SKM-1 treated with dmso at 0.1 percent for 144 hours (cell line): ENCODE measurements at regions not wholly inside any gene's neighbourhood (a gene's known extent, or its start where the extent isn't known, plus 50 kb on each side); places are given as distances from the start of the nearest gene placed in this dataset.
"Not testable (repeated sequence)": the region's sequence is repeated elsewhere in the genome, so short reads cannot be mapped to it uniquely, and the experiment has no call there.

Experiments
- DNase-seq: peaks from one replicate; lab custom pipeline; 2025; ENCODE audit not compliant: unreplicated experiment; lab: John Stamatoyannopoulos, UW

DNA sequence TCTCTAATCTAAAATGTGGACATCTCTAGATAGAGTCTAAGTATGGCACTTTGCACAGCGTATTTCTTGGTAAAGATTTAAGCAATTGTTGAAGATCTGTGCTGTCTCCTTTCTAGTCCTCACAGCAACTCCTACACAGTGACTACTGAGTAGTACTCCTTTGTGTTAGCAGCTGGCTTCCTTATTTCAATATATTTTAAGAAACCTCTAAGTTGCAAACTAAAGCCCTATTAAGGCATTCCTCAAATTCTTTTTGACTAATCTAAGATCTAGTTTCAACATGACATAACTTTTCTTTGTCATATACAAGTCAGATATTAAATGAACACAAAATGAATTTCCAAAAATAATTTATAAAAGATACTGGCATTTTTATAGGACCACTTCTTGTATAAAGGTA is 121.8 kb upstream of the DNAJC10 start:
- DNase-seq: no peak

DNA sequence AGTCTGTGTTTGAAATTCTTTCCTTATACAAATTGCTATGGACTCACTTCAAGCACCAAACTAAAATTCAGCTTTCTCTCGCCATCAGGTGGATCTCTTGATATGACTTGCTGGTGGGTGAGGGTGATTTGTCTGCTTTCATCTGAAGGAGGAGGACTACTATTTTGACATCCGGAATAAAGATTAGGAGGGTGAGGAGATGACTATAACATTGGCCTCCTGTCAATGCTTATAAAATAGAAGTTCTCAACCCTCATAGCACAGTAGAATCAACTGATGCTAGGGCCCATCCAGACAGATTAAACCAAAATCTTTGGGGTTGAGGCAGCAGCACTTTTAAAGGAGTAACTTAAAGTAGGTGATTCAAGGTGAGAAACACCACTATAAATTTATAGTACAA is 120.4 kb upstream of the DNAJC10 start:
- no peak for DNase-seq

DNA sequence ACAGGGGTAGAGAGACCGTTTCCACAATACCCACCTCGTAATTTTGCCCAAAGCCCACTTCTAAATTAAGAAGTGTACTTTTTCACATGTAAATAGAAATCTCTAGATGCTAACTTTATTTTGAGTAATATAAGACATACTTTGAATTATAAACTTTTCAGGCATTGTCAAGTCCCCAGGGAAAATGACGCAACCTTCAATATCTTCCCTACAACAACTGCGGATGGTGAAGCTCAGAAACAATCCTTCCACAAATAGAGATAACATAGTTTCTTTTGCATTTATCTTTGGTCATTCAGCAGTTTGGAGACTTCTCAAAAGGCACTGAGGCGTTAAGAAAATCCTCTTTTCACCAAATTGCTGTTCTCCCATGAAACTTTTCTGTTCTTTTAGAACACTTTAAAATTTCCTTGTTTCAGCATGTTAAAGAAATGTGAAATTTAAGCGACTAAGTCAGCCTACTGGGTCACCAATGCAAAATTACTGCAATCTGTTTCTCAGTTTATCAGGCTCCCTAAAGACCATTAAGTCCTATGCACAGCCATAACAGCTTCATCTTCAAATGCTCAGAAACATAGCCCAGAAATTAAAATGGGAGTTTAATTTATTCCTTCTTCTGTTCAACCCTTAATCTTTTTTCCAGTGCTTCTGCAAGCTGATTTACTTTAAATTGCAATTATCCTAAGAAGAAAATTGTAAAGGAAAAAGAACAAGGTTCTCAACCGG is 118.3 kb upstream of the DNAJC10 start:
- no peak for DNase-seq

DNA sequence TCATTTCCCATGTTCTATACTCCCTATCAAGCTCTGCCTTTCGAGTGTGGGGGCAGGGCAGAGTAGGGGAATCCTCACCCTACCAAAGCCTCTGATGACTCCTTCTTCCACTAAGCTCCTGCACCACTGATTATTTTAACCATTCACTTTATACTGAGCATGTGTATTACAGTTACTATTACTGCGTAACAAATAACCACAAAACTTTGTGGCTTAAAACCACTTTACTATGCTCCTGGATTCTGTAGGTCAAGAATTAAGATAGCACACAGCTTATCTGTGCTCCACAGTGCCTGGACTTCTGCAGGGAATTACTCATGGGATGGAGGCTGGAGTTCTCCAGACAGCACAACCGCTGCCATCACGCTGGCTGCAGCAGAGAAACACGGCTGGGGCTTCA is 117.4 kb upstream of the DNAJC10 start:
- no peak for DNase-seq

DNA sequence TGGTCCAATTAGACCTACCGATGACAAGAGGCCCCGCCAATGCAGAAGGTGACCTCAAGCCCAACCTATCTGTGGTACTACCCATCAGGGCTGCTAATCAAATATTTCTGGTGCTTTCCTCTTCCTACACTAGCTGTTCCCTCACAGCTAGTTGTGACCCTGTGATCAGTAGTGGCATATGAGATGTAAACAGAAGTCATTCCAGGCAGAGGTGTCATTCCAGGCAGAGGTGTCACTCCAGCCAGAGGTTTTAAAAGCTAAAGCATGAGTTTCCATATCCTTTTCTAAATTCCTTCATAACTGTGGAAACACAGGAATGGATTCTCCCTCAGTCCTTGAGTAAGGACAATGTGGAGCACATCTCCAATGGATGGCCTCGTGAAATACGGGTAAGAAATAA is 110.9 kb upstream of the DNAJC10 start:
- no peak for DNase-seq

DNA sequence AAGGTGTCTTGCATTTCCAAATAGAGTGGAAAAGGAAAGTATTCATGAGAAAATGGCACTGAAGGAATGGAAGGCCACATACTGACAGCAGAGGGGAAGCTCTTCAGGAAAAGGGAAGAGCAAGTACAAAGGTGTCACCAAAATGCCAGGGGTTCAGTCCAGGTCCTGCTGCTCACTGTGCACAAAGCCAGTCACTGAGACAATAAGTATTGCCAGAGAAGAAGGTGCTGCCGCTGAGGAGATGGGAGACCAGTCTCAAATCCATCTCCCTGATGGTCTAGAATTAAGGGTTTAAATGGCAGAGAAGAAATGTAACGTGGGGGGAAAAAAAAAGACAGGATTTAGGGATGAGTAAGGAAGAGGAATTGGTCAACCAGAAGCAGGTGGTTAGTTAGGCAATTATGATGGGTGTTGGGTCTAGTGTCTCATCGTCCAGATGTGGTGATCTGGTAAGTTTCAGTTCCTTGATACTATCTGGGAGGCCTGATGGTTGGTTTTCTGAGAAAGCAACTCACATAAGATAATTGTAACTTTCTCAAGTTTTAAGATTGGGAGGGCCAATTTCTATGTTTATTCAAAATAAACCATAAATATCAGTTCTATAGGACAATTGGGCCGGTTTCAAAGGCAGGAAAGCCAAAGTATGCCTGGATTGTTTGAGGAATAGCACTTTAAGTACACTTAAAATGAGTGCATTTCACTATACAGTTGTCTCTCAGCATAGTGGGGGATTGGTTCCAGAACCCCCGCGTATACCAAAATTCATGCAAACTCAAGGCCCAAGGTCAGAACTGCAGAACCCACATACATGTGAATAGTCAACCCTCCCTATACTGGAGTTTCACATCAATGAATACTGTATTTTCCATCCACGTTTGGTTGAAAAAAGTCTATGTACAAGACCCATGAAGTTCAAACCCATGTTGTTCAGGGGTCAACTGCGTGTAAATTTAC is 109.1 kb upstream of the DNAJC10 start:
- no peak for DNase-seq

DNA sequence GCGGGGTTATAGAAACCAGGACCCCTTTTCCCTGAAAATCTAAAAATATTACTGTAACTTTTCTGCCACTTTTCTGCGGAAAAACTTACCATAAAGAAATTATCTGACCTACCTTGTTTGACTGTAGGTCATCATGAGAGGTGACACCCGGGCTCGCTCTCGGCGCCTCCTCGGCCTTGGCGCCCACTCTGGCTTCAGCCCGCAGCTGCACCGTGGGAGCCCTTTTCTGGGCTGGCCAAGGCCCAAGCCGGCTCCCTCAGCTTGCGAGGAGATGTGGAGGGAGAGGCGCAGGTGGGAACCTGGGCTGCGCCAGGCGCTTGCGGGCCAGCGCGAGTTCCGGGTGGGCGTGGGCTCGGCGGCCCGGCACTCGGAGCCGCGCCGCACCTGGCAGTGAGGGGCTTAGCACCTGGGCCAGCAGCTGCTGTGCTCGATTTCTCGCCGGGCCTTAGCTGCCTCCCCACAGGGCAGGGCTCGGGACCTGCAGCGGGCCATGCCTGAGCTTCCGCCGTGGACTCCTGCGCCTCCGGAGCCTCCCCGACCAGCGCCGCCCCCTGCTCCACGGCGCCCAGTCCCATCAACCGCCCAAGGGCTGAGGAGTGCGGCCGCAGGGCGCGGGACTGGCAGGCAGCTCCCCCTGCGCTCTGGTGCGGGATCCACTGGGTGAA is 107.7 kb upstream of the DNAJC10 start:
- DNase-seq: no peak

DNA sequence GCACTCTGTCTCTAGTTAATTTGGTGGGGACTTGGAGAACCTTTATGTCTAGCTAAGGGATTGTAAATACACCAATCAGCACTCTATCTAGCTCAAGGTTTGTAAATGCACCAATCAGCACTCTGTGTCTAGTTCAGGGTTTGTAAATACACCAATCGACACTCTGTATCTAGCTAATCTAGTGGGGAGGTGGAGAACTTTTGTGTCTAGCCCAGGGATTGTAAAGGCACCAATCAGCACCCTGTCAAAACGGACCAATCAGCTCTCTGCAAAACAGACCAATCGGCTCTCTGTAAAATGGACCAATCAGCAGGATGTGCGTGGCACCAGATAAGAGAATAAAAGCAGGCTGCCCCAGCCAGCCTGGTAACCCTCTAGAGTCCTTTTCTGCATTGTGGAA is 107.1 kb upstream of the DNAJC10 start:
- not testable (repeated sequence) for DNase-seq

DNA sequence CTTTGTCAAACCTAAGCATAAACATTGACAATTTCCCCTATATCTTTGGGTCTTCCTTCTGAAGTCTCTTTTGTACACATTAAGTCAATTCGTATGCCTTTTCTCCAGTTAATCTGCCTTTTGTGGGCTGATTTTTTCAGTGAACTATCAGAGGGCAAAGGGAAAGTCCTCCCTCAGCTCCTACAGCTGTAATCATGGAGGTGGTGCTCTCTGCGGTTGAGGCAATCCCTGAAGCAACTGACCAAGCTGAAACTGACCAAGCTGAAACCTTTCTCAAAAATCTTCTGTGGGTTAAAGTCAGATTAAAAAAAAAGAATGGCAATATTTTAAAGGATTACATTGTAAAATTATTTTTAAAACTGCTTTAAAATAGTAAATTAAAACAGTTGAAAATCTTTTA is 105.8 kb upstream of the DNAJC10 start:
- DNase-seq: no peak

DNA sequence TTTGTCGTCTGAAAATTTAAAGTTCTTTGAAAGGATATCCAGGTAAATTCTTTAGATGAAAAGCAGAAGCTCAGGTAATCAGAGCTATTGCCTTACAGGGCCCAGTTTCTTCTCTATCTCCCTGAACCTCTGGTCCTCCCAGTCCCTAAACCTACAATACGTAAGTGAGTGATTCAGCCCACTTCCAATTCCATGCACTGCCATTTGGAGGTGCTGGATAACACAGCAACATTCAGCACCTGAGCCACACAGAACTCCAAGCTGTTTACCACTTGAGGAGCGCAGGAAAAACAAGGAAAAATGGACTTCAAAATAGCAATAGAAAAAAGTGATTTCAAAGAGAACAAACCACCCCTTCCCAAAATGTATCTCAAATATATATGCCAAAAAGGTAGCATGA is 105.0 kb upstream of the DNAJC10 start:
- DNase-seq: no peak

DNA sequence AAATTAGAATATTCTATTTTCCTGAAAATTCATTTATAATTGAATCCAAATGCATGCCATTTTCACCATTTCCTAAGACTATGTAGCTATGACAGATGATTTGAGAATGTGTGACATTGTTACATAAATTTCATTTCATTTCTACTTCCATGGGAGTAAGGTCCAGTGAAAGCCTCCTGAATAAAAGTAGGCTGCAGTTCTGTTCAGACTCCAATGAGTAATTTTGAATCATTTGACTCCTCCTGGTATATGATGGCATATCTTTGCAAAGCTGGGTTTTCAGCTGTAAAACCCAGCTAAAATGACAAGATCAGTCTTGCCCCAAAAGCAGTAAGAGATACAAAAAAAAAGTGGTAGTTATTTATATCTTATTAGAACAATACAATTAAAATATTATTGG is 101.0 kb upstream of the DNAJC10 start:
- DNase-seq: no peak

DNA sequence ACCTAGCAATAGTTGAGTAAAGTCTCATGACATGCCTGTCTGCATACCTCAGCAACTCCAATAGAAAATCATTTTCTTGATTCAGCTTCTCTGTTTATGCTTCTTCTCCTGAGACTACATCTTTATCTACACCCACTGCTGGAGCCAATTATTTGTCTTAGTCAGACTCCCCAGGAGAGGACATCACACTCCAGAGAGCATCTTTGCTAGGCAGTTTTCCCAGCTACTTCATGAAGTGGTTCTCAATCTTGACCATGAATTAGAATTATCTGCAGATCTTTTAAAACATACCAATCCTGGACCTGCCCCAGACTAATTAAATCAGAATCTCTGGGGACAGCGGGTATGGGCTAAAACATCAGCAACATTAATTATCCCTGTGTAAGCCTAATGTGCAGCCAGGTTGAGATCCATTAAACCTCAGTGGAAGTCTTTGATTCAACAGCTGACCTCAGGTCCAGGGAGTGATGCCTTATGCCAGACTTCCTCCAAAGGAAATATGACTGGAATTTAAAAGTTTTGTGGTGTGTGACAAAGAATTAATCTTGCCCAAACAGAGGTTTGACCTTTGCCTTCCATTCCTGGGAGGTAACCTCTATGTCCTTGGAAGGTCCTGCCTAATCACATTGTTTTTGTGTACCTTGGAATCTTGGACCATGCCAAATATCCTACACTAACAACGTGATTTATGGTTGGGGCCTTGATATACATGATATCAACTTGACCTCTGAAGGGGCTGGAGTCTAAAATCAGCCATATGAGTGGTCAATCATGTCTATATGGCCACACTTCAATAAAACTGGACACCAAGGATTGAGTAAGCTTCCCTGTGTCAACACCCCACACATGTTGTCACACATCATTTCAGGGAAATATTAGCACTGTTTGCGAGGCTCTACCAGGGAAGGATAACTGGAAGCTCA is 99.3 kb upstream of the DNAJC10 start:
- no peak for DNase-seq

DNA sequence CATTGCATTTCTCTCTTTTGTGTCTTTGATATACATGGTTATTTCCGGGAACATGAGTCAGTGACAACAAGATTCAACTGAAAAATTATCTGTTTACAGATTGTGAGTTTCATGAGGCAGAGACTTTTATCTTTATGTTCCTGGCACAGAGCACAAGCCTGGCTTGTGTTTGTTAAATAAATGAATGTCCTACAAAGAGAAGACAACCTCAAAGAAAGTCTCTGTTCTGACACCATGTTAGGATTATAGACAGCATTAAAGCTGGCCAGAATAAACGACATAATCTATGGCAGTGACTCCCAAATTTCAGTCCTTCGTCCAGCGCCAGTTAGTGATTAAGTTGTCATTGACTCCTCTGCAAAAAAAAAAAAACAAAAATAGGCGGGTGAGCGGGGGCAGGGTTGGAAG is 97.4 kb upstream of the DNAJC10 start:
- no peak for DNase-seq

DNA sequence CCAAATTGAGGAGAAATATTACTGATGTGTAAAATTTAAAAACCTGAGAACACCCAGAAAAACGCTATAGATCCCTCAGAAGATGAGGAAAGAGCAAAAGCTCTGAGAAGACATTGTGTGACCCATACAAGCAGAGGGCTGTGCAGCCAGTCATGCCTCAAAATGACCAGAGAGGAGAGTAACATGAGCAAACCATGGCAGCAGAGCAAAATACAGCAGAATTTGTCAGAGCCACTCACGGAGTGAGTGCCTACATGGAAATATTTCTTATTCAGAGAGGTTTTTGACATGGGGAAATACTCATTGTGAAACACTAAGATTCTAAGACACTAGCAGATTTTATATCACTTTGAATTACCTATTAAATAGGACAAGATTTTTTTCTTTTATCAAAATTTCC is 96.8 kb upstream of the DNAJC10 start:
- DNase-seq: no peak

DNA sequence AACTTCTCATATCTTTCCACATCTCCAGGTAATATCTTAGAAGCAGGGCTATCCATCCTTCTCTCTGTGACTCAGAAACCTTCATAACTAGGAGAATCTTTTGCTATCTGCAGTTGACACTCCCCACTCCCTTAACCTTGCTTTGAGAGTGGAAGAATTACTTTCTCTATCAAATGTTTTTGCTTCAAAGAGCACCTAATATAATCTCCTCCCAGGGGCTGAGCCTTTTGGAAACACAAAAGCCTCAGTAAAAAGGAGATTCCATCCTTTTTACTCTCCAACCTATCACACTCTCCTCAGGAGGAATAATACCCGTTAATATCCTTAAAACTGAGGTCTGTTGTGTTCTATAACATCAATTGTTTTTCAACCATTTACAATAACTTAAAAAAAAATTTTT is 94.9 kb upstream of the DNAJC10 start:
- no peak for DNase-seq

DNA sequence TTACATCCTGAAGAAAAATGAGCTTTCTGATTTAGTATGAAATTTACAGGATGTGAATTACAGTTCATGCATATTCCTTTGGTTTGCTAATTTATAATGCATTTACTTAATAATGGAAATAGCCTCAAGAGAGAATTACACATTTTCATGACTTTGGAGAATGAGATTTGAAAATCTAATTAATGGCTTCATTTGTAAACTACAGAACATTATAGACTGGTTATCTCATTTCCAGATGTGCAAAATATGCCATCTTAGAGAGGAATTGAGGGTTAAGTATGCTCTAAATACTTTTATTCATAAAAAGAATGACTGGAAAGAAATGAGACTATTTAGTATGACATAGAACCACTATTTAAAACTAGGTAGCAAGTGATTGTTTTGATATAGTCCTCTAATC is 94.2 kb upstream of the DNAJC10 start:
- no peak for DNase-seq

DNA sequence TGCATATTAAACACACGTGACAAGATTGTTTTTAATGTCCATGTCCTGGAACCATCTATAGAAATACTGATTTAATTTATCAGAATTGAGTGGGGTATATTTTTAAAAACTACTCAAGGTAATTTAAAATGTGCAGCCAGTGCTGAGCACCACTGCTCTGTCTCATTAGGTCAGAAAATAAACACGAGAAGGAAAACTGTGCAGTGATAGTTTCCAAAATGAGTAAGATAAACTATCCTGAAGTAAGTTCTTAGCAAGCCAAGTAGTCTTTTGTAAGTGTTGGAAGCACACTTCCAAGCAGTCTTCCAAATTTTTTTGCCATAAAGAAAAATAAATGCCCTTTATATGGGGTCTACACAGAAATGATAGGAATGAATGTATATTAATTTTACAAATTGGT is 93.8 kb upstream of the DNAJC10 start:
- DNase-seq: no peak

DNA sequence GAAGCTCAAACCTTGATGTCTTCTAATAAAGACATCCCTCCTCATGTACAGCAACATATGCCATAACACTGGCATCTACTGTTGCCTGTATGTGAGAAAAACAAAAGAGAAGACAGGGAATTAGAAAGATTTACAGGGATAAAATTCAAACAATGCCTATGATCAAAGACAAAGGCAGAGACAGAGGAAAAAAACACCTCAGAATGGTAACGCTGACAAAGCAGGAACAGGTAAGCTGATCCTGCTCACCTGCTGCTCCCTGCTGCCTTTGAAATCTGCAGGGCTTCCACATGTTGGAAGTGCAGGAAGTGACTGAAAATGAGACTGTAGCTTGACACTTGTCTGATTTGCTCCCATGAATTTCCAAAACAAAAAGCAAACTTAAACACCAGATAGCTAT is 90.2 kb upstream of the DNAJC10 start:
- DNase-seq: no peak

DNA sequence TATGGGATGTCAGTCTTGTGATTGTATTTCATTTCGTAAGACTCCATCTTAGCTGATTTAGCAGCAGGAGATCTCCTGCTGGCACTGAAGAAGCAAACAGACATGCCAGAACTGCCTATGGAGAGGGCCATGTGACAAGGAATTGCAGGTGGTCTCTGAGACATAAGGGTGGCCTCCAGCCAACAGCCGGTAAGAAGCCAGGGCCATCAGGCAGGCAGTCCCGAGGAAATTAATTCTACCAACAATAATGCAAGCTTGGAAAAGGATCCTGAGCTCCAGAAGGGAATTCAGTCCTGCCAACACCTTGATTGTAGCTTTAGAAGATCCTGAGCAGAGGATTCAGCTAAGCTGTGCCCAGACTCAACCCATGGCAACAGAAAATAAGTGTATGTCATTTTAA is 87.1 kb upstream of the DNAJC10 start:
- no peak for DNase-seq

DNA sequence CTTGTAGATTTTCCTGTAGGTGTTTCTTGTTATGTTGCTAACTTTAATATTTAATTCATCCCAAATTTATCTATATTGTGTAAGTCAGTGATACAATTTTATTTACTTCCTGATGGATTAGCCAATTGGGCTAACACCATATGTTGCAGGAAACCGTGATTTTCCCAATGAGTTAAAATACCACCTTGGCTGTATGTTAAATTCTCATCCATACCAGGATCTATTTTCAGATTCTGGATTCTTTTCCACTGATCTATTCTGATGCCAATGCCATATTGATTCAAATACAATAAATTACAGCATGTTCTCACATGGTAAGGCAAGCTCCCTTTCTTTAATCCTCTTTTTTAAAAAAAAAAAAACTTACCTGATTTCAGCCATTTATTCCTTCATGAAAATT is 85.8 kb upstream of the DNAJC10 start:
- no peak for DNase-seq

DNA sequence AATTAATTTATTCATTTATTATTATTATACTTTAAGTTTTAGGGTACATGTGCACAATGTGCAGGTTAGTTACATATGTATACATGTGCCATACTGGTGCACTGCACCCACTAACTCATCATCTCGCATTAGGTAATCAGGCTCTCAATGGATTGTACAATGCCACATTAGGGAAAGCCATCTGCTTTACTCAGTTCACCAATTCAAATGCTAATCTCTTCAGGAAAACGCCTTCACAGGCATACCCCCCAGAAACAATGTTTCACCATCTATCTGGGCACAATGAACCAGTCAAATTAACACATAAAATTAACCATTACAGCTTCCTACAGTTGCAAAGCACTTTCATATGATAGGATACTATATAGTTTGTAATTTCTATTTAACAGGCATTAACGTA is 84.8 kb upstream of the DNAJC10 start:
- DNase-seq: no peak
